22Rv1 (cell line): ENCODE measurements at regions not wholly inside any gene's neighbourhood (a gene's known extent, or its start where the extent isn't known, plus 50 kb on each side); places are given as distances from the start of the nearest gene placed in this dataset.

Source experiments
- ZFX ChIP-seq: fragments of 450-650 bp; IDR thresholded peaks from 2 replicates; pipeline ENCODE4 v1.6.1; 2017; ENCODE audit warnings: antibody characterized with exemption, borderline replicate concordance
- TF ChIP-seq, protein P1 (sequence below): fragments of 450-650 bp; IDR thresholded peaks from 2 replicates; pipeline ENCODE4 v1.5.1; 2017; ENCODE audit warnings: mild to moderate bottlenecking

DNA sequence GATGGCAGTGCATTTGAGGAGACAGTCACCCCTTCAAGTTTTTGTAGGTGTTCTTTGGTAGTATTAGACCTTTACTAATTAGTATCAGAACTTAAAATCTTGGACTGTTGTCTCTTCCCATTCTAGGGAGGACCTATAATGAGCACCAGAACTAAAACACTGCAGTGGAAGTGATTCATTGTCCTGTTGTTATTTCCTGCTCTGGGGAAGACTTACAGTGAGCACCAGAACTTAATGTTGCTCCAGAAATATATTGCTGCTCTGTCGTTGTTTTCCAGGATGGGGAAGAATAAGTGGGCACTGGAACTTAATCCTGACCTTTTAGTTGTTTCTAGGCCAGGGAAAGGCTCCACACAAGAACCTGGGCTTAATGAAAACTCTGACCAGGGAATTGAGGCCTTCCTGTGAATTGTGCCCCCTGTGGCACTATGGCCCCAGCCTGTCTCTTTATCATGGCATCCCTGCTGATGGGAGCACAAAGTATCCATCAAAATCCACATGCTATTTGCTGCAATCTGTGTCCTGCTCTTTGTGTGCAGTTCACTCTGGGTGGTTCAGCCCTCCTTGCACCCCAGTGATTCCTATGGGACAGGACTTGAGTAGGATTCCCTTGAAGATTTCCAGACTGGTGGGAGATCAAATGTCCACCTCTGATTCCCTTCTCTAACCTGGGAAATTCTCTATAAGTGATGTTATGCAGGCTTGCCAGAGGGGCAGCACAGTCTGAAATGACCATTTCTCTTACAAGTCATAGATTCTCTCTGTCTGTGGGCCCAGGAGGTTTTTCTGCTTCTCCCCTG lies 175.8 kb downstream of the PAWR start:
- TF ChIP-seq, protein P1, sequence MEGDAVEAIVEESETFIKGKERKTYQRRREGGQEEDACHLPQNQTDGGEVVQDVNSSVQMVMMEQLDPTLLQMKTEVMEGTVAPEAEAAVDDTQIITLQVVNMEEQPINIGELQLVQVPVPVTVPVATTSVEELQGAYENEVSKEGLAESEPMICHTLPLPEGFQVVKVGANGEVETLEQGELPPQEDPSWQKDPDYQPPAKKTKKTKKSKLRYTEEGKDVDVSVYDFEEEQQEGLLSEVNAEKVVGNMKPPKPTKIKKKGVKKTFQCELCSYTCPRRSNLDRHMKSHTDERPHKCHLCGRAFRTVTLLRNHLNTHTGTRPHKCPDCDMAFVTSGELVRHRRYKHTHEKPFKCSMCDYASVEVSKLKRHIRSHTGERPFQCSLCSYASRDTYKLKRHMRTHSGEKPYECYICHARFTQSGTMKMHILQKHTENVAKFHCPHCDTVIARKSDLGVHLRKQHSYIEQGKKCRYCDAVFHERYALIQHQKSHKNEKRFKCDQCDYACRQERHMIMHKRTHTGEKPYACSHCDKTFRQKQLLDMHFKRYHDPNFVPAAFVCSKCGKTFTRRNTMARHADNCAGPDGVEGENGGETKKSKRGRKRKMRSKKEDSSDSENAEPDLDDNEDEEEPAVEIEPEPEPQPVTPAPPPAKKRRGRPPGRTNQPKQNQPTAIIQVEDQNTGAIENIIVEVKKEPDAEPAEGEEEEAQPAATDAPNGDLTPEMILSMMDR, result no peak
- no peak for TF ChIP-seq ZFX
